HG03175 (cell line): ENCODE measurements at regions not wholly inside any gene's neighbourhood (a gene's known extent, or its start where the extent isn't known, plus 50 kb on each side); places are given as distances from the start of the nearest gene placed in this dataset.

ENCODE experiments used
- ATAC-seq: cut with Tn5 transposase; IDR thresholded peaks from one replicate; pipeline ENCODE4 v1.9.1; 2021; ENCODE audit warnings: mild to moderate bottlenecking, moderate library complexity; ENCODE audit not compliant: unreplicated experiment

GRCh38 chr13:58865286-58865685, 1233.7 kb downstream of the PCDH17 start:
- no peak for ATAC-seq

- ATAC-seq, result no peak
Observed at GRCh38 chr13:58869566-58869965, 1238.0 kb downstream of the PCDH17 start.

GRCh38 chr13:58876473-58876872, 1244.9 kb downstream of the PCDH17 start:
- no peak for ATAC-seq

GRCh38 chr13:58879114-58879513, 1247.6 kb downstream of the PCDH17 start:
- ATAC-seq, result no peak

GRCh38 chr13:58882516-58882915, 1251.0 kb downstream of the PCDH17 start:
- no peak for ATAC-seq

GRCh38 chr13:58883405-58883804, 1251.9 kb downstream of the PCDH17 start:
- ATAC-seq, result no peak

GRCh38 chr13:58884353-58885209, 1253.0 kb downstream of the PCDH17 start:
- no peak for ATAC-seq

GRCh38 chr13:58889474-58889873, 1257.9 kb downstream of the PCDH17 start:
- no peak for ATAC-seq

- no peak for ATAC-seq
Observed at GRCh38 chr13:58893396-58893795, 1261.9 kb downstream of the PCDH17 start.

GRCh38 chr13:58906329-58907007, 1257.3 kb downstream of the DIAPH3 start:
- no peak for ATAC-seq

GRCh38 chr13:58907347-58907746, 1256.4 kb downstream of the DIAPH3 start:
- ATAC-seq, result no peak

- ATAC-seq, result no peak
Observed at GRCh38 chr13:58908019-58908679, 1255.6 kb downstream of the DIAPH3 start.

- no peak for ATAC-seq
Observed at GRCh38 chr13:58919551-58919950, 1244.2 kb downstream of the DIAPH3 start.

- no peak for ATAC-seq
Observed at GRCh38 chr13:58921129-58921528, 1242.6 kb downstream of the DIAPH3 start.

- no peak for ATAC-seq
Observed at GRCh38 chr13:58926858-58927257, 1236.9 kb downstream of the DIAPH3 start.

GRCh38 chr13:58933475-58933874, 1230.3 kb downstream of the DIAPH3 start:
- no peak for ATAC-seq

- ATAC-seq, result no peak
Observed at GRCh38 chr13:58935689-58936088, 1228.0 kb downstream of the DIAPH3 start.

GRCh38 chr13:58946274-58946673, 1217.5 kb downstream of the DIAPH3 start:
- ATAC-seq, result no peak

- ATAC-seq, result no peak
Observed at GRCh38 chr13:58949646-58950045, 1214.1 kb downstream of the DIAPH3 start.

GRCh38 chr13:58950911-58951310, 1212.8 kb downstream of the DIAPH3 start:
- ATAC-seq, result no peak

- peak; percentile 85 for ATAC-seq
Observed at GRCh38 chr13:58953638-58954037, 1210.1 kb downstream of the DIAPH3 start.
